ENCODE measurements at regions not wholly inside any gene's neighbourhood (a gene's known extent, or its start where the extent isn't known, plus 50 kb on each side); places are given as distances from the start of the nearest gene placed in this dataset.

GRCh38 chr7:41107938-41108448 lies 594.9 kb downstream of the INHBA start:
- TF ChIP-seq EZH2 (IDR thresholded peaks at IDR 0.05; ENCODE audit: borderline replicate concordance, insufficient read depth, low read depth, low read length, poor library complexity, severe bottlenecking), result no peak
- TF ChIP-seq CTCF (IDR thresholded peaks at IDR 0.05), result no peak
